Bronchial epithelial cell (primary cell): ENCODE measurements at regions not wholly inside any gene's neighbourhood (a gene's known extent, or its start where the extent isn't known, plus 50 kb on each side); places are given as distances from the start of the nearest gene placed in this dataset.

Experiments
- DNase-seq: peaks from one replicate; pipeline ENCODE4 v3.0.0-alpha.2; 2010; ENCODE audit warnings: low read depth
- FAIRE-seq: peaks from 2 replicates; lab custom pipeline; 2011; peaks lifted over from hg19 to GRCh38; lab: Jason Lieb, UNC
- H3K27me3 ChIP-seq: 2 replicates; pipeline ENCODE4 v1.5.1; 2011; ENCODE audit warnings: low read length; ENCODE audit not compliant: control insufficient read depth, insufficient read depth
- H3K36me3 ChIP-seq: 2 replicates; pipeline ENCODE4 v1.5.1; 2011; ENCODE audit warnings: low read length; ENCODE audit not compliant: control insufficient read depth, insufficient read depth
- H3K4me3 ChIP-seq: 2 replicates; pipeline ENCODE4 v1.5.1; 2011; ENCODE audit warnings: mild to moderate bottlenecking, low read depth, low read length, control low read depth
- CTCF ChIP-seq: IDR thresholded peaks from 2 replicates; pipeline ENCODE4 v1.5.1; 2011; ENCODE audit warnings: mild to moderate bottlenecking, moderate library complexity, low read length, control low read depth, inconsistent platforms; ENCODE audit not compliant: insufficient read depth, severe bottlenecking

GRCh38 chr6:159572439-159573110 is 120.5 kb downstream of the SOD2 start:
- H3K27me3 ChIP-seq = no peaks in the 10 kb centered on the region
- no peak for FAIRE-seq
- DNase-seq = no peak
- no peak overlapping the region for H3K4me3 ChIP-seq
- H3K36me3 ChIP-seq = no peaks in the 10 kb centered on the region
- no peak for TF ChIP-seq CTCF

- no peak for TF ChIP-seq CTCF
- no peaks in the 10 kb centered on the region for H3K36me3 ChIP-seq
- no peak for FAIRE-seq
Observed at GRCh38 chr6:159565181-159565710, 127.8 kb downstream of the SOD2 start.

GRCh38 chr6:159564456-159564855 is 128.6 kb downstream of the SOD2 start:
- Histone ChIP-seq H3K4me3 (no peak overlapping the region), H3K36me3 (no peaks in the 10 kb centered on the region), H3K27me3 (no peaks in the 10 kb centered on the region)
- FAIRE-seq = no peak
- DNase-seq = no peak
- TF ChIP-seq CTCF = no peak

More at GRCh38 chr6:159565181-159565710, 127.8 kb downstream of the SOD2 start:
- Histone ChIP-seq H3K27me3 (no peaks in the 10 kb centered on the region), H3K4me3 (no peak overlapping the region)
- no peak for DNase-seq

GRCh38 chr6:159557031-159557430 is 136.0 kb downstream of the SOD2 start:
- FAIRE-seq (no peak), DNase-seq (no peak)
- no peaks in the 10 kb centered on the region for H3K36me3 ChIP-seq
- no peaks in the 10 kb centered on the region for H3K27me3 ChIP-seq
- H3K4me3 ChIP-seq = no peak overlapping the region
- no peak for TF ChIP-seq CTCF

- H3K4me3 ChIP-seq = no peak overlapping the region
- H3K36me3 ChIP-seq = no peaks in the 10 kb centered on the region
- no peaks in the 10 kb centered on the region for H3K27me3 ChIP-seq
- TF ChIP-seq CTCF = no peak
- FAIRE-seq (no peak), DNase-seq (no peak)
Observed at GRCh38 chr6:159555082-159555875, 137.8 kb downstream of the SOD2 start.
